ENCODE measurements at regions not wholly inside any gene's neighbourhood (a gene's known extent, or its start where the extent isn't known, plus 50 kb on each side); places are given as distances from the start of the nearest gene placed in this dataset.

- DNase-seq (peak; percentile 45), ATAC-seq (peak; percentile 89)
- Mint-ChIP-seq H3K9me3 (no peaks in the 10 kb centered on the region), H3K4me3 (no peak overlapping the region), H3K27me3 (no peaks in the 10 kb centered on the region), H3K36me3 (ENCODE audit: low read depth) (peaks cover 2% of the 10 kb centered on the region), H3K4me1 (ENCODE audit: low read depth) (peaks cover 7% of the 10 kb centered on the region), H3K27ac (no peak overlapping the region)
- no peak for TF ChIP-seq CTCF (IDR thresholded peaks at IDR 0.05)
- ChIA-PET POLR2A (no interaction called here), CTCF (interaction anchor here (0.9 to 1.4 kb wide), 2 partner anchors 55 to 61 kb away, joined by 3 read pairs; no protein-coding TSS in a partner anchor)
- intact Hi-C loops (cut with micrococcal nuclease) = no loop called here
Observed at GRCh38 chr7:45978010-45978681, 57.1 kb upstream of the IGFBP3 start.

GRCh38 chr7:45977256-45977780 is 56.2 kb upstream of the IGFBP3 start:
- DNase-seq = no peak
- Mint-ChIP-seq H3K36me3 (ENCODE audit: low read depth) (peaks cover 2% of the 10 kb centered on the region), H3K4me1 (ENCODE audit: low read depth) (peaks cover 7% of the 10 kb centered on the region), H3K27me3 (no peaks in the 10 kb centered on the region), H3K9me3 (no peaks in the 10 kb centered on the region), H3K27ac (no peak overlapping the region), H3K4me3 (no peak overlapping the region)
- no peak for ATAC-seq
- intact Hi-C loops (cut with micrococcal nuclease) = no loop called here
- POLR2A ChIA-PET = no interaction called here
- no peak for TF ChIP-seq CTCF (IDR thresholded peaks at IDR 0.05)
- CTCF ChIA-PET = interaction anchor here (0.9 to 1.4 kb wide), 2 partner anchors 55 to 61 kb away, joined by 3 read pairs; no protein-coding TSS in a partner anchor

- no peak overlapping the region for H3K27ac Mint-ChIP-seq
- ChIA-PET CTCF (no interaction called here), POLR2A (no interaction called here)
- peaks cover 7% of the 10 kb centered on the region for H3K4me1 Mint-ChIP-seq (ENCODE audit: low read depth)
- TF ChIP-seq CTCF (IDR thresholded peaks at IDR 0.05) = no peak
- no peaks in the 10 kb centered on the region for H3K9me3 Mint-ChIP-seq
- H3K27me3 Mint-ChIP-seq = no peaks in the 10 kb centered on the region
- no peak for ATAC-seq
- intact Hi-C loops (cut with micrococcal nuclease) = no loop called here
- no peak for DNase-seq
- peaks cover 2% of the 10 kb centered on the region for H3K36me3 Mint-ChIP-seq (ENCODE audit: low read depth)
- H3K4me3 Mint-ChIP-seq = no peak overlapping the region
Observed at GRCh38 chr7:45976485-45976856, 55.4 kb upstream of the IGFBP3 start.

- ChIA-PET CTCF (no interaction called here), POLR2A (no interaction called here)
- no peak for TF ChIP-seq CTCF (IDR thresholded peaks at IDR 0.05)
- ATAC-seq = no peak
- Mint-ChIP-seq H3K27ac (no peak overlapping the region), H3K27me3 (no peaks in the 10 kb centered on the region), H3K4me3 (no peak overlapping the region), H3K9me3 (no peaks in the 10 kb centered on the region), H3K36me3 (ENCODE audit: low read depth) (peaks cover 2% of the 10 kb centered on the region), H3K4me1 (ENCODE audit: low read depth) (peaks cover 7% of the 10 kb centered on the region)
- intact Hi-C loops (cut with micrococcal nuclease) = no loop called here
- DNase-seq = no peak
Observed at GRCh38 chr7:45975847-45976484, 54.9 kb upstream of the IGFBP3 start.

GRCh38 chr7:45975367-45975766 is 54.3 kb upstream of the IGFBP3 start:
- Mint-ChIP-seq H3K4me1 (ENCODE audit: low read depth) (peaks cover 7% of the 10 kb centered on the region), H3K4me3 (no peak overlapping the region), H3K9me3 (no peaks in the 10 kb centered on the region), H3K27me3 (no peaks in the 10 kb centered on the region), H3K27ac (no peak overlapping the region), H3K36me3 (ENCODE audit: low read depth) (peaks cover 2% of the 10 kb centered on the region)
- CTCF ChIA-PET = no interaction called here
- intact Hi-C loops (cut with micrococcal nuclease) = no loop called here
- DNase-seq (no peak), ATAC-seq (no peak)
- no peak for TF ChIP-seq CTCF (IDR thresholded peaks at IDR 0.05)
- POLR2A ChIA-PET = no interaction called here
